Fibroblast of villous mesenchyme (primary cell): ENCODE measurements at regions not wholly inside any gene's neighbourhood (a gene's known extent, or its start where the extent isn't known, plus 50 kb on each side); places are given as distances from the start of the nearest gene placed in this dataset.

Experiments
- DNase-seq: peaks from one replicate; pipeline ENCODE4 v3.0.0-alpha.2; 2010; ENCODE audit warnings: low read depth
- H3K4me3 ChIP-seq: 2 replicates; pipeline ENCODE4 v1.5.1; 2011; ENCODE audit warnings: low read depth, mild to moderate bottlenecking, low read length
- TF ChIP-seq, protein P1 (sequence below): IDR thresholded peaks from 2 replicates; pipeline ENCODE4 v1.5.1; 2012; ENCODE audit warnings: low read depth, mild to moderate bottlenecking, low read length; ENCODE audit not compliant: insufficient read depth

DNA sequence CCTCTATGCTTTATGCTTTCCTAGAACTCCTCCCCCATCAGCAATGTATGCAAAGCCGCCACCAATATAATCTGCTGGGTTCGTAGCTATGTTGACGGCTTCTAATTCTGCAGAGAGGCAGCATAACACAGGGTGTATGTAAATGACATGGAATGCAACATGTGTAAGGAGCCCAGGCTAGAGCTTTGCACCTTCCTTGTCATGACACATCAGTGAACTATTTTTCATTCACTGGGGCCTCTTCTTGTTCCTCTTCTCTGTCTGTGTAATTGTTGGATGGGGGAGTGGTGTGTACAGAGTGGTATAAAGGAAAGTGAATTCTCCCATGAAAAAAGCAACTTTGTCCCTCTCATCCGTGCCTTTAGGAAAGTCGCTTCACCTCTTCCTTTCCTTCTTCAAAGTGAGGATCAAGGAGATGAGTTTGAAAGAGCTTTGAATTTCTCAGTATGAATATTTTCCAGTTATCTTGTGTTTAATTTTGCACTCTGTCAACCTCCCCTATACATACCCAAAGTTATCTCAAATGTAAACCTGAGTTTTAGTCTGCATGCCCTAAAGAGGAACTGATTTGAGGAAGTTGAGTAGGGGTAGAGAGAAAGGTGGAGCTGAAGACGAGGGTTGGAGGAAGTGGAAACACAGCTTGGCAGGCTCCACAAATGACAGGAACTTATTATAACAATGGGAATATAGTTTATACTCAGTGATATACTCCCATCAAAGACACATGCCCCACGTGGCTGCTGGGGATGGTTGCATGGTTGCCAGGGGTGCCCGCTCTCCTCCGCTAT, 74.9 kb upstream of the ARL4C start:
- no peak for DNase-seq
- H3K4me3 ChIP-seq, result no peak overlapping the region

DNA sequence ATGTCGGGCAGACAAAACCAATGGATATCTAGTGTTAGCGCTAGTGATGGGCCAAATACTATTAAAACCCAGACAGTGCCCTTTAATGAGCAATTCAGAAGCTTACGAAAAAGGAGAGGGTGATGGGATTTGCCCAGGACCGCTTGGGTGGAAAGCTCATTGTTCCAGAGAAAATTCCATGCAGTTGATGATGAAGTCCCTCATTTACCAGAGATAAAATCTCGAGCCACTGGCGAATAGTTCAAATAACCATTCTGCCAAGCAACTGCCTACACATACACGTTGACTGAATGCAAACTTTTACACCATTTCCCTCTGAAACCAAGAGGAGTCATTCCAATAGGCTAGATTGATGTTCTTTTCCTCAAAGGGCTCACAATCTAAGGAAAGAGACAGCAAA, 73.6 kb upstream of the ARL4C start:
- H3K4me3 ChIP-seq, result no peak overlapping the region
- TF ChIP-seq, protein P1, sequence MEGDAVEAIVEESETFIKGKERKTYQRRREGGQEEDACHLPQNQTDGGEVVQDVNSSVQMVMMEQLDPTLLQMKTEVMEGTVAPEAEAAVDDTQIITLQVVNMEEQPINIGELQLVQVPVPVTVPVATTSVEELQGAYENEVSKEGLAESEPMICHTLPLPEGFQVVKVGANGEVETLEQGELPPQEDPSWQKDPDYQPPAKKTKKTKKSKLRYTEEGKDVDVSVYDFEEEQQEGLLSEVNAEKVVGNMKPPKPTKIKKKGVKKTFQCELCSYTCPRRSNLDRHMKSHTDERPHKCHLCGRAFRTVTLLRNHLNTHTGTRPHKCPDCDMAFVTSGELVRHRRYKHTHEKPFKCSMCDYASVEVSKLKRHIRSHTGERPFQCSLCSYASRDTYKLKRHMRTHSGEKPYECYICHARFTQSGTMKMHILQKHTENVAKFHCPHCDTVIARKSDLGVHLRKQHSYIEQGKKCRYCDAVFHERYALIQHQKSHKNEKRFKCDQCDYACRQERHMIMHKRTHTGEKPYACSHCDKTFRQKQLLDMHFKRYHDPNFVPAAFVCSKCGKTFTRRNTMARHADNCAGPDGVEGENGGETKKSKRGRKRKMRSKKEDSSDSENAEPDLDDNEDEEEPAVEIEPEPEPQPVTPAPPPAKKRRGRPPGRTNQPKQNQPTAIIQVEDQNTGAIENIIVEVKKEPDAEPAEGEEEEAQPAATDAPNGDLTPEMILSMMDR, result no peak
- DNase-seq, result no peak

More for the DNA sequence above, 74.9 kb upstream of the ARL4C start:
- TF ChIP-seq, protein P1, result no peak

DNA sequence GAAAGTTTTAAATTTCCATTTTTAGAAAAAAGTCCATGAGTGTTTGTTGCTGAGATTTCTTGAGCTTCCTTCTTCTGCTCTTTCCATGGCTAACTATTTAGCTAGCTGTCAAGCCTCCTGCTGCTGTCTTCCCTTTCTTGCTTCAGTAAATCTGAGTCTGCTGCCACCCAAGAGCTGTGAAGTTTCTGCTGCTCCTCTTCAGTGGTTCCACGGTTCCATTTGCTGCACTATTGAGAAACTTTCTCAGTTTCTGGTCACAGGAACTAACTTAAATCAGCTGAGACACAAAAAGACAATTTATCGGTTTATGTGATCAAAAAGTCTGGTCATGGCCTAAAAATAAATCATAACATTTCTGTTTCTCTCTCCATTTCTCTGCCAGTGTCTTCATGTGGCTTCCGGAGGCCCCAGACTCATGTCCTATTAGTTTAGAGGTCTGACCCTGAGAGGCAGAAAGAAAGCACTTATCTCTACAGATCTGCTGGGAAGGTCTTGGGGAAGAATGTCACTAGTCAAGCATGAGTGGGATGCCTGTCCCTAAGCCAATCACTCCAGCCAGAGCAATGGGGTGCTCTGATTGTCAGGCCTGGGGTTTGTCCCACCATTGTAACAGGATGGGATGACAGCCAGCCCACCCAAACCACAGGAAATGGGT, 73.0 kb upstream of the ARL4C start:
- no peak overlapping the region for H3K4me3 ChIP-seq
- TF ChIP-seq, protein P1, result no peak
- no peak for DNase-seq

DNA sequence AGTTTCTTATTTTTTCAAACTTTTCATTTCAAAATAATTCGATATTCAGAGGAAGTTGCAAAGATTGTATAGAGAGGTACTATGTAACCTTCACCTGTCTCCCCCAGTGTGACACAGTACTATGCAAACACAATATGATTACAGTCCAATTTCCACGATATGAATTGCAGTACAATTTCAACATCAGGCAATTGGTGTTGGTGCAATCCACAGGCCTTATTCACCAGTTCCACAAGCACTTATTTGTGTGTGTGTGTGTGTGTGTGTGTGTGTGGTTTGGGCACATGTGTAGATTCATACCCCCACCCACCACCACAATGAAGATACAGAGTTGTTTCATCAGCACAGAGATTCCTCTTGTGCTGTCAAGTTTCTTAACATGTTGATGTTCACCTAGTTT, 69.7 kb upstream of the ARL4C start:
- no peak for DNase-seq
- H3K4me3 ChIP-seq, result no peak overlapping the region
- TF ChIP-seq, protein P1, result no peak

DNA sequence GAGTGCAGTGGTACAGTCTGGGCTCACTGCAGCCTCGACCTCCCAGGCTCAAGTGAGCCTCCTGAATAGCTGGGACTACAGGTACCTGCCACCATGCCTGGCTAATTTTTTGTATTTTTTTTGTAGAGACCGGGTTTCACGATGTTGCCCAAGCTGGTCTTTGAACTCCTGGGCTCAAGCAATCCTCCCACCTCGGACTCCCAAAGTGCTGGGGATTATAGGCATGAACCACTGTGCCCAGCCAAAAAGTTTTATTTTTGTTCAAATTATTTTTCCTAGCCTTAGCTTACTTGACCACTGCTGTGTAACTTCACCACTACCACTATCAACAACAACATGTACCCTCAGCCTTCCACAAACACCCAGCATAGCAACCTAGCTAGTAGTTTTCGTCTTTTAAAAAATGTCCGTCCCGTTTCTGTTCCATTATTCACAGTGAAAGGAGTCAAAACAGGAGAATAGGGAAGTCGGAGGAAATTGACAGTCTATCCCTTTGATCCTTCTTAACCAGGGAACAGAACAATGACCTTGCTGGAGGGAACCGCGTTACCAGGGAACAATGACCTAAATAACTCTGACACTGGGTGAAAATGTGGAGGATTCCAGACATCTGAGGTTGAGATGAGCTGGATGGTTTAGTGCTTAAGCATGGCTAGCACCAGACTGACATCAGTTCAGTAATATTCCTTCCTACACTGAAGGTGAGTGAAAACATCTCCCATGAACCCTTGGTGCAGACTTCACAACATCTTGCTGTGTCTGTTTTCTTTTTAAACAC, 69.2 kb upstream of the ARL4C start:
- TF ChIP-seq, protein P1, result no peak
- no peak overlapping the region for H3K4me3 ChIP-seq
- DNase-seq, result no peak

DNA sequence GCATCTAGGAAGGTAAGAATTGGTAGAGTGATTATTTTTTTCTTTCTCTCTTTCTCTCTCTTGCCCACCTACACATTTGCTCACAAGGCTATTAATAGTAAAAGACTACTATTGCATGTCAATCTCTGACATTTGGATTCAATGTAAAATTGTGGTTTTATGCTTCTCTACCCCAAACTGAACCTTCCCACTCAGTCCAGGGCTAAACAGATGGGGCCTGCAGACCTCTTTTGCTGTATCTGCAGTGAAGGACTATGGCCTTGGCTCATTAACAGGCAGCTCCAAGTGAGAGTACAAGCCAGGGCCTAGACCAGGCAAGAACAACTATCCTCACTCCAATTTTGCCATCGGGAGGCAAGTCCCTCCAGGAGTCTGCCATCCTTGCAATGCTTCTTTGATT, 68.3 kb upstream of the ARL4C start:
- DNase-seq, result no peak
- TF ChIP-seq, protein P1, result no peak
- H3K4me3 ChIP-seq, result no peak overlapping the region
